ENCODE measurements at regions not wholly inside any gene's neighbourhood (a gene's known extent, or its start where the extent isn't known, plus 50 kb on each side); places are given as distances from the start of the nearest gene placed in this dataset.

GRCh38 chr1:99557546-99558202 is 88.2 kb upstream of the PALMD start:
- Histone ChIP-seq H3K4me3 (ENCODE audit: low read depth, low read length, poor library complexity, severe bottlenecking) (no peak overlapping the region), H3K9me3 (ENCODE audit: low read depth, low read length, poor library complexity, severe bottlenecking) (no peaks in the 10 kb centered on the region), H3K27ac (ENCODE audit: low read depth, low read length, poor library complexity, severe bottlenecking) (no peak overlapping the region), H3K4me1 (ENCODE audit: insufficient read depth, low read length, poor library complexity, severe bottlenecking) (no peaks in the 10 kb centered on the region), H3K36me3 (ENCODE audit: insufficient read depth, low read length, poor library complexity, severe bottlenecking) (no peaks in the 10 kb centered on the region), H3K27me3 (replicated peaks; ENCODE audit: insufficient read depth, low read depth, low read length, poor library complexity) (no peaks in the 10 kb centered on the region)
- TF ChIP-seq, protein P1, sequence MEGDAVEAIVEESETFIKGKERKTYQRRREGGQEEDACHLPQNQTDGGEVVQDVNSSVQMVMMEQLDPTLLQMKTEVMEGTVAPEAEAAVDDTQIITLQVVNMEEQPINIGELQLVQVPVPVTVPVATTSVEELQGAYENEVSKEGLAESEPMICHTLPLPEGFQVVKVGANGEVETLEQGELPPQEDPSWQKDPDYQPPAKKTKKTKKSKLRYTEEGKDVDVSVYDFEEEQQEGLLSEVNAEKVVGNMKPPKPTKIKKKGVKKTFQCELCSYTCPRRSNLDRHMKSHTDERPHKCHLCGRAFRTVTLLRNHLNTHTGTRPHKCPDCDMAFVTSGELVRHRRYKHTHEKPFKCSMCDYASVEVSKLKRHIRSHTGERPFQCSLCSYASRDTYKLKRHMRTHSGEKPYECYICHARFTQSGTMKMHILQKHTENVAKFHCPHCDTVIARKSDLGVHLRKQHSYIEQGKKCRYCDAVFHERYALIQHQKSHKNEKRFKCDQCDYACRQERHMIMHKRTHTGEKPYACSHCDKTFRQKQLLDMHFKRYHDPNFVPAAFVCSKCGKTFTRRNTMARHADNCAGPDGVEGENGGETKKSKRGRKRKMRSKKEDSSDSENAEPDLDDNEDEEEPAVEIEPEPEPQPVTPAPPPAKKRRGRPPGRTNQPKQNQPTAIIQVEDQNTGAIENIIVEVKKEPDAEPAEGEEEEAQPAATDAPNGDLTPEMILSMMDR (conservative IDR thresholded peaks at IDR 0.05; ENCODE audit: low read depth, low read length), result no peak
- TF ChIP-seq EZH2 (IDR thresholded peaks at IDR 0.05; ENCODE audit: borderline replicate concordance, low read depth, low read length, poor library complexity, severe bottlenecking), result no peak
- ChIA-PET CTCF (no interaction called here), POLR2A (ENCODE audit: low non-redundant PET) (no interaction called here)
- intact Hi-C loops (cut with micrococcal nuclease; ENCODE audit: unreplicated experiment), result no loop called here
- no peak for DNase-seq (ENCODE audit: low spot score)
- no TSS peak for BruUV-seq (replicated peaks)

- TF ChIP-seq, protein P1 (conservative IDR thresholded peaks at IDR 0.05; ENCODE audit: low read depth, low read length), result no peak
- no peak for TF ChIP-seq EZH2 (IDR thresholded peaks at IDR 0.05; ENCODE audit: borderline replicate concordance, low read depth, low read length, poor library complexity, severe bottlenecking)
- Histone ChIP-seq H3K27me3 (replicated peaks; ENCODE audit: insufficient read depth, low read depth, low read length, poor library complexity) (no peaks in the 10 kb centered on the region), H3K4me1 (ENCODE audit: insufficient read depth, low read length, poor library complexity, severe bottlenecking) (no peaks in the 10 kb centered on the region), H3K4me3 (ENCODE audit: low read depth, low read length, poor library complexity, severe bottlenecking) (no peak overlapping the region), H3K27ac (ENCODE audit: low read depth, low read length, poor library complexity, severe bottlenecking) (no peak overlapping the region), H3K9me3 (ENCODE audit: low read depth, low read length, poor library complexity, severe bottlenecking) (no peaks in the 10 kb centered on the region), H3K36me3 (ENCODE audit: insufficient read depth, low read length, poor library complexity, severe bottlenecking) (no peaks in the 10 kb centered on the region)
- DNase-seq (ENCODE audit: low spot score), result no peak
- CTCF ChIA-PET, result no interaction called here
- POLR2A ChIA-PET (ENCODE audit: low non-redundant PET), result no interaction called here
- BruUV-seq (replicated peaks), result no TSS peak
- intact Hi-C loops (cut with micrococcal nuclease; ENCODE audit: unreplicated experiment), result no loop called here
Observed at GRCh38 chr1:99559166-99559565, 86.7 kb upstream of the PALMD start.

DNA sequence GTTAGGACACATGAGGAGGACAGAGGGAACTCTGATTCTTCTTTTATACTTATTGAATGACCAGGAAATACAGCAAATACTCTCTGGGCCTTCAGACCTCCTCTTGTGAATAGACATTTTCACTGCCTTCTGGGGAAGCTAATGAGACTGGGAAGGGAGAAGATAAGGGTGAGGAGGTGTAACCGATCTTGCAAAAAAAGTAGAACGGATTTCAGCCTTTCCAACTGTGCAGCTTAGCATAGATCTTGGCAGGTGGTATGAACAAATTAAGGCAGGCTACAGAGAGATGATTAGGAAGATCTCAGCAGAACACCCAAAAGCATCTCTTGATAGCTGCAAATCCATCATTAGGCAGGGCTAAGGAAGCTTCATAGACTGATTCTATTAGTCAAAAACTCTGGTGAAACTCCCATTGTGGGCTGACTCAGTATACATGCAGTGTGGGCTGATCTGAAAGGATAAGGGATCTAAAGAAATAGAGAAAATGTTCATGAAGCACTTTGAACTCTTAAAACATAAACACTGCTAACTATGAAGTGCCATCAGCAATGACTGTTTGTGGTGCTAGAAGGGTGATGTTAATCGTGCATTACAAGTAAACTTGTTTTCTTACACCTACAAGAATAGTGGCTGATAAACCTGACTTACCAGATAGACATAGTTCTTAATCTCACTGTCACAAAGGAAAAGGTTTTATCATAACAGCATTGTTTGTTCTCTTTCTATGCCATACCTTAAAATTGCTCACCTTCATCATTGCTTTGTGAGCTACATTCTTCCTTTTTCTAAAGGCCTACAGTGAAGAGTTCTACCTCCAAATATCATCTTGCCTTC is 85.5 kb upstream of the PALMD start:
- TF ChIP-seq, protein P1 (conservative IDR thresholded peaks at IDR 0.05; ENCODE audit: low read depth, low read length), result no peak
- no peak for TF ChIP-seq EZH2 (IDR thresholded peaks at IDR 0.05; ENCODE audit: borderline replicate concordance, low read depth, low read length, poor library complexity, severe bottlenecking)
- H3K36me3 ChIP-seq (ENCODE audit: insufficient read depth, low read length, poor library complexity, severe bottlenecking), result no peaks in the 10 kb centered on the region
- intact Hi-C loops (cut with micrococcal nuclease; ENCODE audit: unreplicated experiment), result no loop called here
- ChIA-PET CTCF (no interaction called here), POLR2A (ENCODE audit: low non-redundant PET) (no interaction called here)
- H3K27ac ChIP-seq (ENCODE audit: low read depth, low read length, poor library complexity, severe bottlenecking), result no peak overlapping the region
- H3K27me3 ChIP-seq (replicated peaks; ENCODE audit: insufficient read depth, low read depth, low read length, poor library complexity), result no peaks in the 10 kb centered on the region
- no peaks in the 10 kb centered on the region for H3K9me3 ChIP-seq (ENCODE audit: low read depth, low read length, poor library complexity, severe bottlenecking)
- no TSS peak for BruUV-seq (replicated peaks)
- no peak for DNase-seq (ENCODE audit: low spot score)
- no peaks in the 10 kb centered on the region for H3K4me1 ChIP-seq (ENCODE audit: insufficient read depth, low read length, poor library complexity, severe bottlenecking)
- H3K4me3 ChIP-seq (ENCODE audit: low read depth, low read length, poor library complexity, severe bottlenecking), result no peak overlapping the region

Measured in A673 (cell line).